ENCODE measurements at regions not wholly inside any gene's neighbourhood (a gene's known extent, or its start where the extent isn't known, plus 50 kb on each side); places are given as distances from the start of the nearest gene placed in this dataset.
"Not testable (repeated sequence)": the region's sequence is repeated elsewhere in the genome, so short reads cannot be mapped to it uniquely, and the experiment has no call there.

GRCh38 chr16:29355339-29356059 lies 51.0 kb downstream of the NPIPB11 start:
- not testable (repeated sequence) for H3K4me3 Mint-ChIP-seq; DNase-seq (ENCODE audit: low spot score in 2 of 2)

DNA sequence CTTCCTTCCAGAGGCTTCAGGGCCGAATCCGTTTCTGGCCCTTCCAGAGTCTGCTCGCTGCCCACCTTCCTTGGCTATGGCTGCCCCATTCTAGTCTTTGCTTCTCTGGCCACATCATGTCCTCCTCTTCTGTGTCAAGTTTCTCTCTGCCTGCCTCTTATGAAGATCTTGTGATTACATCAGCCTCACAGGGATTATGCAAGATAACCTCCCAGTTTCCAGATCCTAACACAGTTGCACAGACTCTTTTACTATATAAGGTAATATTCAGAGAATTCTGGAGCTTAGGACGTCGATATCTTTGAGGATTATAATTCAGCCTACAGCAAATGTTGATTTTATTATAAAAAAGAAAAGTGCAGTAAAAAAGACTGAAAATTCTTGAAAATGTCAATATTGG lies 52.1 kb downstream of the NPIPB11 start:
- H3K4me3 Mint-ChIP-seq; DNase-seq (ENCODE audit: low spot score in 2 of 2); ATAC-seq (ENCODE audit: low read depth); H3K9me3 Mint-ChIP-seq; H3K27me3 Mint-ChIP-seq; H3K4me1 Mint-ChIP-seq; H3K36me3 Mint-ChIP-seq; H3K27ac Mint-ChIP-seq: not testable (repeated sequence)

More at GRCh38 chr16:29355339-29356059, 51.0 kb downstream of the NPIPB11 start:
- H3K36me3 Mint-ChIP-seq; H3K4me1 Mint-ChIP-seq; H3K9me3 Mint-ChIP-seq; H3K27me3 Mint-ChIP-seq; H3K27ac Mint-ChIP-seq; ATAC-seq (ENCODE audit: low read depth): not testable (repeated sequence)

DNA sequence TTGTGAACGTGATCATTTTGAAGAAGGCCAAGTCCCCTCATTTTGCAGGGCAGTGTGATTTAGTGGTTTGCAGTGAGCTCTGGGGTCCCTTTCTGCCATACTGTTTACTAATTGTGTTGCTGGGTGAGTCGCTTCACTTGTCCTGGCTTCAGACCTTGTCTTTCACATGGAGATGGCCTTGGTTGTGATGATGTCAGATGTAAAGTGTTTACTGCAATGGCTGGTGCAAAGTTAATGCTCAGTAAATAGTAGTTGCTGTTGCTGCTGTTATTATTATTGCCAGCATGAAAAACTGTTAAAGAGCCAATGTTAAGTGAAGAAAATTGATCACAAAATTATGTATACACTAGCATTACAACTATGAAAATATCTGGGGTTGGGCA lies 53.9 kb downstream of the NPIPB11 start:
- not testable (repeated sequence) for ATAC-seq (ENCODE audit: low read depth); H3K27ac Mint-ChIP-seq; H3K4me3 Mint-ChIP-seq; H3K4me1 Mint-ChIP-seq; H3K27me3 Mint-ChIP-seq; H3K9me3 Mint-ChIP-seq; H3K36me3 Mint-ChIP-seq; DNase-seq (ENCODE audit: low spot score in 2 of 2)

DNA sequence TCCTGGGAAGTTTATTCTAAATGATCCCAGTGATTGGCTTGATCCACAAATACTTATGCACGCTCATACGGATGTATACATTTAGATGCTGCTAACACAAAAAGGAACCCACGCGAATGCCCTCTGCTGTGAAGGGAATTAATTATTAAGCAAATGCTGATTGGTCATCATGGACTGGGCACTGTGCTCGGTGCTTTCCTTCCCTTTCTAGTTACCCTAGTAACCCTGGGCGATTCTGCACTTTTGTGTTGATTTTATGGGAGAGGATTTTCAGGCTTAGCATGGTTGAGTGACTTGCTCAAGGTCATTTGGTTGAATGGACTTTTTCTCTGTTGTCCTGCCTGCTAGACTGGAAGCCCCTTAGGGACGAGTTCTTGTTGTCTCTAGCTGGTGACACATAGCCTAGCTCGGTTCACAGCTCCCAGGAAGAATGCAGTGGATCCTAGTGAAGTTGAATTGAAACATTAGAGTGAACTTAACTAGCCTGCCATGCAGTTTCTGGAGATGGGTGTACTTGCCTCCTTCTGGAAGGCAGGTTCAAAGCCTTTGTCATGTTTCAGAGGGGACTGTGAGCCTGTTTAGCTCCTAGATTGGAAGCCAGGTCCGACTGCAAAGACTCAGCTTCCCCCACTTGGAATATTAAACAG lies 54.4 kb downstream of the NPIPB11 start:
- H3K4me3 Mint-ChIP-seq; H3K4me1 Mint-ChIP-seq; H3K36me3 Mint-ChIP-seq; H3K27me3 Mint-ChIP-seq; DNase-seq (ENCODE audit: low spot score in 2 of 2); H3K27ac Mint-ChIP-seq; H3K9me3 Mint-ChIP-seq; ATAC-seq (ENCODE audit: low read depth): not testable (repeated sequence)

DNA sequence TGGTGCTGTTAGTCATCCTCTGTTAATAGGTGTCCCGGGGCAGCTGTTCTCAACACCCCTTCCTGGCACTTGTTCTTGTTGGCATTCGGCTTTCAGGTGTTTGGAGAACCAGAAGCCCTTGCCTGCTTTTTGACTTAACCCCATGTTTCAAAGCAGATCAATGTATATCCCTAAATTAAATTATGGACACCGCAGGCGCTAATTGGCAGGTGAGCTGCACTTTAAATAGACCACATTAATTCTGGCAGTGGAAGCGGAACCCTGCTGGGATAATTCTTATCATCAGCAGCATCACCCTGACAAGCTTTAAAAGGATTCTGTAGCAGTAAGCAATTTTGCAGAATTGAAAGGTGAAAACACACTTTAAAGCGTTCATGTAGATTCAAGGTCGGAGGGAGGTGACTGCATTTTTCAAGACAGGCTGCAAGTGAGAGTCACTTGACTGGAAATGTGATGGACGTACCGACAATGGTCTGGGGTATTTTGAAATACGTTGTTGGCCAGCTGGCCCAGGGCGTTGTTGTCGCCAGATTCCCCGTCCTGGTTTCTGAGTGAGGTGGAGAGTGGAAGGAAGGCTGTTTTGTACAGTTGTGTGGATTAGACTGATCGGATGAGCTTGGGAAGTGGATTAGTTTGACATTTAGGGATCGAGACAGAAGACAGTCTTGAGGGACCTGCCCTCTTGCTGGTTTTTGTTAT lies 55.1 kb downstream of the NPIPB11 start:
- not testable (repeated sequence) for ATAC-seq (ENCODE audit: low read depth); H3K4me1 Mint-ChIP-seq; H3K9me3 Mint-ChIP-seq; H3K27me3 Mint-ChIP-seq; H3K36me3 Mint-ChIP-seq; H3K27ac Mint-ChIP-seq; DNase-seq (ENCODE audit: low spot score in 2 of 2); H3K4me3 Mint-ChIP-seq

DNA sequence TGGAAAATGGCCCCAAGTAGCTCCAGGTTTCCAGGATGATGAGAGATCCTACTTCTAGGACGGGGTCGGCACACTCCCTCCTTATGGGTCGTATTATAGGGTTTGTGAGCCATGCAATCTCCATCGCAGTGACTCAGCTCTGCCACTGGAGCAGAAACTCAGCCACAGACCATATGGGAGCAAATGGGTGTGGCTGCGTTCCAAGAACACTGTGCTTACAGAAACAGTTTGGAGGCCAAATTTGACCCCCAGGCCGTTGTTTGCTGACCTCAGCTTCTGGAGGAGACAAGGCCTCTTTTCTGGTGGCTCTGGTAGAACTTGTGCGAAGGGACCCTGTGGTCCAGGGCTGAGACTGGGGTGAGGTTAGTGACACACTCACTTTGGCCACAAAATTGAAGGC lies 56.5 kb downstream of the NPIPB11 start:
- not testable (repeated sequence) for DNase-seq (ENCODE audit: low spot score in 2 of 2); H3K36me3 Mint-ChIP-seq; H3K9me3 Mint-ChIP-seq; H3K27me3 Mint-ChIP-seq; ATAC-seq (ENCODE audit: low read depth); H3K4me3 Mint-ChIP-seq; H3K27ac Mint-ChIP-seq; H3K4me1 Mint-ChIP-seq

GRCh38 chr16:29348748-29349147 lies 57.8 kb downstream of the NPIPB11 start:
- H3K9me3 Mint-ChIP-seq; ATAC-seq (ENCODE audit: low read depth); DNase-seq (ENCODE audit: low spot score in 2 of 2); H3K36me3 Mint-ChIP-seq; H3K4me3 Mint-ChIP-seq; H3K4me1 Mint-ChIP-seq; H3K27ac Mint-ChIP-seq; H3K27me3 Mint-ChIP-seq: not testable (repeated sequence)

GRCh38 chr16:29348123-29348690 lies 58.3 kb downstream of the NPIPB11 start:
- not testable (repeated sequence) for H3K27me3 Mint-ChIP-seq; H3K36me3 Mint-ChIP-seq; ATAC-seq (ENCODE audit: low read depth); DNase-seq (ENCODE audit: low spot score in 2 of 2); H3K9me3 Mint-ChIP-seq; H3K4me3 Mint-ChIP-seq
- H3K27ac Mint-ChIP-seq = peak overlapping the region; percentile 99
- H3K4me1 Mint-ChIP-seq = peaks cover 13% of the 10 kb centered on the region

DNA sequence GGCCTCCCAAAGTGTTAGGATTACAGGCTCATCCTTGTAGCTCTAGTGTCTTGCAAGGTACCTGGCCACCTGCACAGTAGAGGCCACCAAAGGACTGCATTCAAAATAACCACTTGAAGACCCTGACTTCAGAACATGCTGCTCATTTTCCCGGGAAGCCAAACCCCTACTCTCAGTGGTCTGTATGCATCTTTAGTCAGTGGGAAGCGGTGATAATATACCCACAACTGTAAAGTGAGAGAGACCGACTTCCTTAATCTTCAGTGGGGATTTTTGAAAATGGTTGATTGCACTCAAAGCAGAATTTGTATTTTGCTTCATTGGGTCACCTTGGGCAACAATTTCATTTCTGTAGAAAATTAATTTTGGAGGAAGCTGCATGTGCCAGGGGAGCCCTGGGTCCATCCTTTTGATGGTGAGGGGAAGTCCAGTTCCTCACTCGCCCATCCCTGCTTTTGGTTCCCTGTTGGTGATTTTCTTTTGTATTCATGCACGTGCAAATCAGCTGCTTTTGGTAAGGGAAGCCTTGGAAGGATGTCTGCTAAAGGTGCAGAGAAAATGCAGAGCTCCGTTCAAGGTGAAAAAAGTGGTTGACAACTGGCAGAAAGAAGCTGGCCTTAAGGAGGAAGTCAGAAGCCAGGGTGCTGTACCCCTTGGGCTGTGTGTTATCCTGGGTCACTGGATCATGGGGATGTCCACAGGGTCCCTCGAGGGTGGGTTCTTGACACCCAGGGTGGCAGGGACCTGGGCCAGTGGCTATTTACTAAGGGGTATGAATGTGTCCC lies 59.5 kb downstream of the NPIPB11 start:
- H3K27ac Mint-ChIP-seq = peak overlapping the region; percentile 99
- H3K9me3 Mint-ChIP-seq, H3K27me3 Mint-ChIP-seq, H3K36me3 Mint-ChIP-seq: not testable (repeated sequence)
- peak overlapping the region; percentile 71 for H3K4me3 Mint-ChIP-seq
- peaks cover 18% of the 10 kb centered on the region for H3K4me1 Mint-ChIP-seq
- peak; percentile 52 for DNase-seq (ENCODE audit: low spot score in 2 of 2)
- peak; percentile 79 for ATAC-seq (ENCODE audit: low read depth)

- H3K4me1 Mint-ChIP-seq = peaks cover 20% of the 10 kb centered on the region
- ATAC-seq (ENCODE audit: low read depth); H3K4me3 Mint-ChIP-seq; H3K9me3 Mint-ChIP-seq; H3K27me3 Mint-ChIP-seq; DNase-seq (ENCODE audit: low spot score in 2 of 2); H3K36me3 Mint-ChIP-seq: not testable (repeated sequence)
- H3K27ac Mint-ChIP-seq = peak overlapping the region; percentile 99
Observed at GRCh38 chr16:29346203-29346602, 60.3 kb downstream of the NPIPB11 start.

- ATAC-seq (ENCODE audit: low read depth); DNase-seq (ENCODE audit: low spot score in 2 of 2); H3K4me3 Mint-ChIP-seq; H3K36me3 Mint-ChIP-seq; H3K9me3 Mint-ChIP-seq; H3K27me3 Mint-ChIP-seq: not testable (repeated sequence)
- peaks cover 32% of the 10 kb centered on the region for H3K4me1 Mint-ChIP-seq
- H3K27ac Mint-ChIP-seq = peak overlapping the region; percentile 78
Observed at GRCh38 chr16:29342937-29343336, 63.6 kb downstream of the NPIPB11 start.

- not testable (repeated sequence) for ATAC-seq (ENCODE audit: low read depth); H3K36me3 Mint-ChIP-seq; H3K27me3 Mint-ChIP-seq; H3K9me3 Mint-ChIP-seq; DNase-seq (ENCODE audit: low spot score in 2 of 2)
- Mint-ChIP-seq H3K4me1 (peaks cover 40% of the 10 kb centered on the region), H3K27ac (peak overlapping the region; percentile 99), H3K4me3 (peak overlapping the region; percentile 27)
Observed at GRCh38 chr16:29340779-29341438, 65.6 kb downstream of the NPIPB11 start.

GRCh38 chr16:29340235-29340634 lies 66.3 kb downstream of the NPIPB11 start:
- not testable (repeated sequence) for H3K4me3 Mint-ChIP-seq; DNase-seq (ENCODE audit: low spot score in 2 of 2); ATAC-seq (ENCODE audit: low read depth); H3K9me3 Mint-ChIP-seq; H3K36me3 Mint-ChIP-seq; H3K27me3 Mint-ChIP-seq
- Mint-ChIP-seq H3K27ac (peak overlapping the region; percentile 99), H3K4me1 (peaks cover 45% of the 10 kb centered on the region)

Measured in memory B cell (primary cell).